Heart left ventricle (tissue), 16 donors: ENCODE measurements at regions not wholly inside any gene's neighbourhood (a gene's known extent, or its start where the extent isn't known, plus 50 kb on each side); places are given as distances from the start of the nearest gene placed in this dataset.

Source experiments
- ATAC-seq, 4 donors: fragments of 200-7000 bp; cut with Tn5 transposase; one replicate each; pipeline ENCODE4 v1.9.1; 2020 to 2022; ENCODE audit warnings: moderate library complexity in 4 of 4, mild to moderate bottlenecking in 3 of 4, moderate number of reproducible peaks in 1 of 4
- DNase-seq, 5 donors: peaks; one replicate each; pipeline ENCODE4 v3.0.0-alpha.2; 2020
- H3K27ac ChIP-seq, 12 donors: fragments of 200-600 bp; sonication (generic) in 4 of 12; one replicate each; pipeline versions ENCODE4 v1.5.0 to v1.8.0; 2016 to 2022; ENCODE audit warnings: mild to moderate bottlenecking in 2 of 12
- H3K27me3 ChIP-seq, 9 donors: fragments of 200-600 bp; sonication (generic) in 2 of 9; one replicate each; pipeline versions ENCODE4 v1.5.1 to v1.8.0; 2016 to 2022; ENCODE audit warnings: mild to moderate bottlenecking in 3 of 9
- H3K36me3 ChIP-seq, 9 donors: fragments of 200-600 bp; sonication (generic) in 2 of 9; one replicate each; pipeline versions ENCODE4 v1.5.0 to v1.8.0; 2018 to 2022; ENCODE audit warnings: mild to moderate bottlenecking in 2 of 9
- H3K4me1 ChIP-seq, 12 donors: fragments of 200-600 bp; sonication (generic) in 4 of 12; one replicate each; pipeline versions ENCODE4 v1.5.0 to v1.8.0; 2016 to 2022; ENCODE audit warnings: mild to moderate bottlenecking in 3 of 12
- H3K4me3 ChIP-seq, 12 donors: fragments of 200-600 bp; sonication (generic) in 4 of 12; one replicate each; pipeline versions ENCODE4 v1.5.0 to v1.8.0; 2017 to 2022; ENCODE audit warnings: mild to moderate bottlenecking in 9 of 12, moderate library complexity in 4 of 12
- H3K9me3 ChIP-seq, 12 donors: fragments of 200-600 bp; sonication (generic) in 4 of 12; one replicate each; pipeline versions ENCODE4 v1.5.0 to v1.8.0; 2016 to 2022; ENCODE audit warnings: mild to moderate bottlenecking in 1 of 12
- CTCF ChIP-seq, 12 donors: fragments of 200-600 bp; sonication (generic) in 4 of 12; IDR thresholded peaks; one replicate each; pipeline versions ENCODE4 v1.5.0 to v1.8.0; 2018 to 2022; ENCODE audit warnings: antibody characterized with exemption in 12 of 12, mild to moderate bottlenecking in 5 of 12
- POLR2A ChIP-seq, 2 donors: fragments of 450-650 bp; IDR thresholded peaks; one replicate each; pipeline ENCODE4 v1.6.1; 2017; ENCODE audit warnings: antibody characterized with exemption in 2 of 2, mild to moderate bottlenecking in 2 of 2, moderate library complexity in 2 of 2
- WGBS, 4 donors: extraction: QIAGEN DNeasy Blood & Tissue Kit in 2 of 4; methylation state at CpG; one replicate each; pipeline versions ENCODE4 v1.1.5 to v1.1.7; 2013 to 2018; 5-methylcytosine and 5-hydroxymethylcytosine counted together
- intact Hi-C, 10 donors: fragments of 100-400 bp; cut with DNase I; formaldehyde crosslinking; loops; one replicate each; pipeline versions ENCODE4 v1.11.1 to v1.14.2; 2022
- donor health status: ischemic (EF 13 %, LVEDD 7.1; RV severe dilation, severe dysfunction).
- donor health status: healthy with polysubstance abuse.
- donor health status: DM: no; HTN: yes; CAD: no.
- donor health status: DM: no; HTN: no; CAD: no.
- donor health status: ischemic (EF 25% LVEDD 6.9; RV normal size, moderate dysfunction).
- donor health status: ischemic (EF 25% LVEDD 5.7; RV mildly dilated, moderate dysfunction).
- donor health status: healthy.
- donor health status: DM: yes; HTN: yes; CAD: no.
- donor health status: ischemic (EF 35%, LVEDD 5.7; RV mildly dilated, moderate dysfunction).
- donor health status: nonischemic (EF 11% LVEDD 7.7; RV severe dilation, severe dysfunction).
- donor health status: DM: yes; HTN: yes; CAD: no.
- donor health status: PGD.
- donor health status: ischemic (EF 29% LVEDD 5.4; RV normal size, mild dysfunction).
- donor health status: nonischemic (EF 23%, LVEDD 6.1; RV moderate dilation, normal function).

GRCh38 chr2:150853263-150853662 is 365.8 kb upstream of the RND3 start:
- DNase-seq (no peak), ATAC-seq (no peak)
- peaks cover 0 to 9% (median 0%) of the 10 kb centered on the region in 12 donors for H3K9me3 ChIP-seq
- no peak for TF ChIP-seq POLR2A (IDR thresholded peaks at IDR 0.05)
- no peak for TF ChIP-seq CTCF (IDR thresholded peaks at IDR 0.05)
- no peaks in the 10 kb centered on the region for H3K4me1 ChIP-seq
- intact Hi-C loops: no loop called here
- no peaks in the 10 kb centered on the region for H3K27me3 ChIP-seq
- no peaks in the 10 kb centered on the region for H3K36me3 ChIP-seq
- WGBS, 4 donors: 77 to 85% (median 84%) methylated on average over 2 of the region's 2 CpGs
- H3K27ac ChIP-seq: no peak overlapping the region
- no peak overlapping the region for H3K4me3 ChIP-seq

- intact Hi-C loops: no loop called here
- Histone ChIP-seq H3K27ac (no peak overlapping the region), H3K36me3 (no peaks in the 10 kb centered on the region), H3K4me1 (no peaks in the 10 kb centered on the region), H3K27me3 (no peaks in the 10 kb centered on the region), H3K4me3 (no peak overlapping the region), H3K9me3 (peaks cover 0 to 9% (median 0%) of the 10 kb centered on the region in 12 donors)
- DNase-seq (no peak), ATAC-seq (no peak)
- no peak for TF ChIP-seq POLR2A (IDR thresholded peaks at IDR 0.05)
These were observed 363.2 kb upstream of the RND3 start for GRCh38 chr2:150850641-150851040.

GRCh38 chr2:150847578-150847977 is 360.1 kb upstream of the RND3 start:
- Histone ChIP-seq H3K27ac (no peak overlapping the region), H3K4me1 (no peaks in the 10 kb centered on the region), H3K27me3 (no peaks in the 10 kb centered on the region), H3K4me3 (no peak overlapping the region), H3K9me3 (peaks cover 0 to 9% (median 0%) of the 10 kb centered on the region in 12 donors), H3K36me3 (no peaks in the 10 kb centered on the region)
- ATAC-seq (no peak), DNase-seq (no peak)
- WGBS, 4 donors: 52 to 64% (median 54%) methylated on average over 3 of the region's 3 CpGs
- no peak for TF ChIP-seq POLR2A (IDR thresholded peaks at IDR 0.05)
- TF ChIP-seq CTCF (IDR thresholded peaks at IDR 0.05): no peak
- intact Hi-C loops: no loop called here

GRCh38 chr2:150846691-150847090 is 359.2 kb upstream of the RND3 start:
- no peaks in the 10 kb centered on the region for H3K4me1 ChIP-seq
- 47 to 64% (median 52%) methylated on average over 1 of the region's 1 CpG for whole genome bisulfite sequencing, 4 donors
- H3K36me3 ChIP-seq: no peaks in the 10 kb centered on the region
- no peaks in the 10 kb centered on the region for H3K27me3 ChIP-seq
- H3K27ac ChIP-seq: no peak overlapping the region
- ATAC-seq: no peak
- no peak for TF ChIP-seq CTCF (IDR thresholded peaks at IDR 0.05)
- TF ChIP-seq POLR2A (IDR thresholded peaks at IDR 0.05): no peak
- H3K4me3 ChIP-seq: no peak overlapping the region
- H3K9me3 ChIP-seq: peaks cover 0 to 9% (median 0%) of the 10 kb centered on the region in 12 donors
- DNase-seq: no peak
- intact Hi-C loops: no loop called here

- H3K27ac ChIP-seq: no peak overlapping the region
- H3K27me3 ChIP-seq: no peaks in the 10 kb centered on the region
- ATAC-seq (no peak), DNase-seq (no peak)
- TF ChIP-seq POLR2A (IDR thresholded peaks at IDR 0.05) (no peak), CTCF (IDR thresholded peaks at IDR 0.05) (no peak)
- no peaks in the 10 kb centered on the region for H3K36me3 ChIP-seq
- H3K4me1 ChIP-seq: no peaks in the 10 kb centered on the region
- intact Hi-C loops: no loop called here
- H3K9me3 ChIP-seq: no peaks in the 10 kb centered on the region
- H3K4me3 ChIP-seq: no peak overlapping the region
- 71 to 89% (median 79%) methylated on average over 1 to 2 of the region's 2 CpGs for WGBS, 4 donors
These were observed 345.2 kb upstream of the RND3 start for GRCh38 chr2:150832686-150833085.
